ENCODE measurements at regions not wholly inside any gene's neighbourhood (a gene's known extent, or its start where the extent isn't known, plus 50 kb on each side); places are given as distances from the start of the nearest gene placed in this dataset.

DNA sequence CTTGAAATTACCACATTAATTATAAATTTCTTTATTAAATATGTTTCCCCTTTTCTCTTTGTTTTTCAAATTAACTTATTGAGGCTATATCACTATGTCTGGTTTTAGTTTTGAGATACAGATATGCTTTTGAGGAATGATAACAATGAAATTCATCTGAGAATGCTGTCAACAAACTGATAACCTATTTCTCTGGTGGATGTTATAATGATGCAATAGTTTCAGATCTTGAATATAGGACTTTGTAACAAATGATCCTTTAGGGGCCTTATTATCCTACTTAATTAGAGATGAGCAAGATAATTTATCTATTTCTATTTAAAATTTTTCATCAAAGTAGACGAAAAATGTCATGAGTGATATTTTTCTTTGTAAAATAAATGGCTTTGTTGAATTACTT is 123.7 kb downstream of the MAGEB17 start:
- no peak for FAIRE-seq
- DNase-seq (ENCODE audit: insufficient read length) = no peak

GRCh38 chrX:16300831-16301230 is 133.6 kb downstream of the MAGEB17 start:
- TF ChIP-seq TAF1 (IDR thresholded peaks at IDR 0.05; ENCODE audit: borderline replicate concordance, low read depth, low read length) (no peak), POLR2AphosphoS5 (IDR thresholded peaks at IDR 0.05; ENCODE audit: low read depth, low read length) (no peak), POLR2A (IDR thresholded peaks at IDR 0.05; ENCODE audit: low read depth, low read length) (no peak)
- no peak for FAIRE-seq

More for the DNA sequence above, 123.7 kb downstream of the MAGEB17 start:
- TF ChIP-seq POLR2AphosphoS5 (IDR thresholded peaks at IDR 0.05; ENCODE audit: low read depth, low read length) = no peak
- no peak for TF ChIP-seq POLR2A (IDR thresholded peaks at IDR 0.05; ENCODE audit: low read depth, low read length)
- no peak for TF ChIP-seq TAF1 (IDR thresholded peaks at IDR 0.05; ENCODE audit: borderline replicate concordance, low read depth, low read length)

GRCh38 chrX:16304751-16305150 is 137.5 kb downstream of the MAGEB17 start:
- DNase-seq (ENCODE audit: insufficient read length) (no peak), FAIRE-seq (peak; percentile 53)
- TF ChIP-seq POLR2AphosphoS5 (IDR thresholded peaks at IDR 0.05; ENCODE audit: low read depth, low read length) (no peak), POLR2A (IDR thresholded peaks at IDR 0.05; ENCODE audit: low read depth, low read length) (no peak), TAF1 (IDR thresholded peaks at IDR 0.05; ENCODE audit: borderline replicate concordance, low read depth, low read length) (no peak)

More at GRCh38 chrX:16300831-16301230, 133.6 kb downstream of the MAGEB17 start:
- no peak for DNase-seq (ENCODE audit: insufficient read length)

- DNase-seq (ENCODE audit: insufficient read length) (no peak), FAIRE-seq (no peak)
- TF ChIP-seq POLR2A (IDR thresholded peaks at IDR 0.05; ENCODE audit: low read depth, low read length) = no peak
- no peak for TF ChIP-seq TAF1 (IDR thresholded peaks at IDR 0.05; ENCODE audit: borderline replicate concordance, low read depth, low read length)
- no peak for TF ChIP-seq POLR2AphosphoS5 (IDR thresholded peaks at IDR 0.05; ENCODE audit: low read depth, low read length)
Observed at GRCh38 chrX:16305187-16305586, 137.9 kb downstream of the MAGEB17 start.

DNA sequence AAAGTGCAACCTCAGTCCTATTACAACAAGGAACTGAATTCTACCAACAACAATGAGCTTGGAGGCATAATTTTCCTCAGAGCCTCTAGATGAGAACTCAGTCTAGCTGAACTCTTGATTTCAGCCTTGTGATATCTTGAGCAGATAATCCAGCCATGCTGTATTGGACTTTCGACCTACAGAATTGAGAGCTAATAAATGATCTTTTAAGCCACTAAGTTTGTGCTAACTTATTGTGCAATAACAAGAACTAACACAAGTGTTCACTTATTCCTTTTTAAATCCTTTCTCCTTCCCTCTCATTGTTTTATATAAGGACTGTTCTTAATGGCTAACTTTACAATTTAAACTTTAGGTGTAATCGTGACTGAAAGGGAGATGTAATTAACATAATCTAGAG is 140.7 kb downstream of the MAGEB17 start:
- FAIRE-seq (no peak), DNase-seq (ENCODE audit: insufficient read length) (no peak)
- TF ChIP-seq POLR2AphosphoS5 (IDR thresholded peaks at IDR 0.05; ENCODE audit: low read depth, low read length) (no peak), POLR2A (IDR thresholded peaks at IDR 0.05; ENCODE audit: low read depth, low read length) (no peak), TAF1 (IDR thresholded peaks at IDR 0.05; ENCODE audit: borderline replicate concordance, low read depth, low read length) (no peak)

DNA sequence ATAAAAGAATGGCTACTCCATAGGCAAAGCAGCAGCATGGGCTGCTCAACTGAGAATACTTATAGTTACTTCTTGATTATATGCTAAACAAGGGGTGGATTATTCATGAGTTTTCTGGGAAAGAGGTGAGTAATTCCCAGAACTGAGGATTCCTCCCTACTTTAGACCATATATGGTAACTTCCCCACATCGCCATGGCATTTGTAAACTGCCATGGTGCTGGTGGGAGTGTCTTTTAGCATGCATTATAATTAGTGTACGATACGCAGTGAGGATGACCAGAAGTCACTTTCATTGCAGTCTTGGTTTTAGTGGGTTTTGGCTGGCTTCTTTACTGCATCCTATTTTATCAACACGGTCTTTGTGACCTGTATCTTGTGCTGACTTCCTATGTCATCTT is 141.5 kb downstream of the MAGEB17 start:
- DNase-seq (ENCODE audit: insufficient read length) = no peak
- no peak for FAIRE-seq
- TF ChIP-seq POLR2A (IDR thresholded peaks at IDR 0.05; ENCODE audit: low read depth, low read length) (no peak), TAF1 (IDR thresholded peaks at IDR 0.05; ENCODE audit: borderline replicate concordance, low read depth, low read length) (no peak), POLR2AphosphoS5 (IDR thresholded peaks at IDR 0.05; ENCODE audit: low read depth, low read length) (no peak)

GRCh38 chrX:16310326-16310725 is 143.0 kb downstream of the MAGEB17 start:
- TF ChIP-seq POLR2AphosphoS5 (IDR thresholded peaks at IDR 0.05; ENCODE audit: low read depth, low read length) = no peak
- no peak for TF ChIP-seq TAF1 (IDR thresholded peaks at IDR 0.05; ENCODE audit: borderline replicate concordance, low read depth, low read length)
- no peak for TF ChIP-seq POLR2A (IDR thresholded peaks at IDR 0.05; ENCODE audit: low read depth, low read length)
- DNase-seq (ENCODE audit: insufficient read length) (no peak), FAIRE-seq (no peak)

DNA sequence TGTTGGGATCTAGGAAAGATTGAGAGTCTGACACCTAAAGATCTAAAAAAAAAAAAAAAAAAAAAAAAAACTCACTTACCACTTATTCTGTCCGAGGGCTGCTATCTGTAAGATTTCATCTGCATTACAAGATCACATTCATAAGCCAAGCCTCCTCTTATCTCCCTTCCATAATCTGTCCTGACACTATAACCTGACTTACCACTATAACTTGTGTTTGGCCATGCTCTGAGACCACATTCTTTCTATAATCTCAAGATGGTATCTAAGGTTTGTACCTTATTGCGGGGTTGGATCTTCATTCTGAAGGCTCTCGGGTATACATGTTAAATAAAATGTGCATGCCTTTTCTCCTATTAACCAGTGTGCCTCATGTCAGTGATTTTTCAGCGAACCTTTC is 144.4 kb downstream of the MAGEB17 start:
- no peak for DNase-seq (ENCODE audit: insufficient read length)
- TF ChIP-seq POLR2AphosphoS5 (IDR thresholded peaks at IDR 0.05; ENCODE audit: low read depth, low read length) (no peak), POLR2A (IDR thresholded peaks at IDR 0.05; ENCODE audit: low read depth, low read length) (no peak), TAF1 (IDR thresholded peaks at IDR 0.05; ENCODE audit: borderline replicate concordance, low read depth, low read length) (no peak)
- FAIRE-seq = no peak

GRCh38 chrX:16312761-16313623 is 145.7 kb downstream of the MAGEB17 start:
- no peak for TF ChIP-seq POLR2A (IDR thresholded peaks at IDR 0.05; ENCODE audit: low read depth, low read length)
- TF ChIP-seq POLR2AphosphoS5 (IDR thresholded peaks at IDR 0.05; ENCODE audit: low read depth, low read length) = no peak
- TF ChIP-seq TAF1 (IDR thresholded peaks at IDR 0.05; ENCODE audit: borderline replicate concordance, low read depth, low read length) = no peak
- no peak for DNase-seq (ENCODE audit: insufficient read length)
- FAIRE-seq = no peak

- TF ChIP-seq POLR2A (IDR thresholded peaks at IDR 0.05; ENCODE audit: low read depth, low read length) = no peak
- no peak for TF ChIP-seq TAF1 (IDR thresholded peaks at IDR 0.05; ENCODE audit: borderline replicate concordance, low read depth, low read length)
- no peak for DNase-seq (ENCODE audit: insufficient read length)
- FAIRE-seq = no peak
Observed at GRCh38 chrX:16316331-16316730, 149.1 kb downstream of the MAGEB17 start.

DNA sequence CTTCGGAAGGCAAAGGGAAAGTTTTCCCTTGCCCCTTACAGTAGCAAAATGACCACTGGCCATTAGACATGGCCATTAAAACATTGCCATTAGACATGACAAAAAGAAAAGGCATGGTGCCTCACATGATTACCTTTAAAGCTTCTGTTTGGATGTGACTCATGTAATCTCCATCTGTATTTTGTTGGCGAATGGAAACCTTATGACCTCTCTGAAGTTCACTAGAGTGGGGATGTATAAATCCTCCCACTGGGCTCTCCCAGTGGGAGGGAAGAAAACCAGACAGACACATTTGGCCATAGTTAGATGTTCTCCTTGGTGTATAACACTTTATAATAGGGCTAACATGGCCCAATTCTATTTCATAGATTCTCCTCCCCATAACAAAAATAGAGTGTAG is 152.6 kb downstream of the MAGEB17 start:
- no peak for DNase-seq (ENCODE audit: insufficient read length)
- TF ChIP-seq TAF1 (IDR thresholded peaks at IDR 0.05; ENCODE audit: borderline replicate concordance, low read depth, low read length) = no peak
- no peak for FAIRE-seq

DNA sequence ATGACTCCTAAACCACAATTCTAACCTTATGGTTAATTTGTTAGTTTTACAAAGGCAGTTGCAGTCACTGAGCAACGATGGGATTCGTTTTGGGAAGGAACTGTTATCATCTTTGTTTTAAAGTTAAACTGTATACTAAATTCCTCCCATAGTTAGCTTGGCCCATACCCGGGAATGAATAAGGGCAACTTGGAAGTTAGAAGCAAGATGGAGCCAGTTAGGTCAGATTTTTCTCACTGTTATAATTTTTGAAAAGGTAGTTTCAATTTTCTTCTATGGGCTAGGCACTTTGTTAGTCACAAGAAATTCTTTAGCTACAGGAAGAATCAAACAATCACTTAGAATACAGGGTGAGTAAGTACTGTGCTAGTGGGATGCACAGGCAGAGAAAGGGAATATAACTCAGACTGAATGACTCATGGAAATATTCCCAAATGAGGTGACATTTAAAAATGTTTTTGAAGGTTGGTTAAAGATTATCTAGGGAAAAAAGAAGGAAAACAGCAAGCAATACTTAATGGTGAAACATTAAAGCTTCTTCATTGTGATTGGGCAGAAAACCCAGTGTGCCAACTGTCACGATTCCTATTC is 153.6 kb downstream of the MAGEB17 start:
- no peak for DNase-seq (ENCODE audit: insufficient read length)
- no peak for FAIRE-seq
- TF ChIP-seq POLR2AphosphoS5 (IDR thresholded peaks at IDR 0.05; ENCODE audit: low read depth, low read length) (no peak), TAF1 (IDR thresholded peaks at IDR 0.05; ENCODE audit: borderline replicate concordance, low read depth, low read length) (no peak), POLR2A (IDR thresholded peaks at IDR 0.05; ENCODE audit: low read depth, low read length) (no peak)
